ENCODE measurements at regions not wholly inside any gene's neighbourhood (a gene's known extent, or its start where the extent isn't known, plus 50 kb on each side); places are given as distances from the start of the nearest gene placed in this dataset.
"Not testable (repeated sequence)": the region's sequence is repeated elsewhere in the genome, so short reads cannot be mapped to it uniquely, and the experiment has no call there.

DNA sequence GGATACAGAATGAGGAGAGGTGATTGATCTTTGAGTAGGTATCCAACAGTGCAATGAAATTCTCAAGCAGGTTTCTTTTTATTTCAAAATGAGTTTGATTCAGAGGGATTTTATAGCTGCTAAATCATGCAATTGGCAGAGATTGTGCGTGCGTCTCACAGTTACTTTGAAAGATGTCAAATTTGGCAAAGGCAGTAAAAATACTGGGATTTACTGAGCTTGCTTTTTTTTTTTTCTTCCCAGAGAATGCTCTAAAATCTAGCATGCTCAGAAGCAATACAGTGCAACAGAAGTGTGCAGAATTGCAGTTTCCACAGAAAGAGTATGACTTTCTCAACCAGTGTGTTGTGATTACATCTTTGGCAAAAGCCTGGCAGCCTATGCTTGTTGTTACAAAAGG lies 410.7 kb upstream of the GOT2 start:
- FAIRE-seq, result no peak
- no peak for DNase-seq (ENCODE audit: insufficient read length)
- no peak for TF ChIP-seq POLR2AphosphoS5 (IDR thresholded peaks at IDR 0.05; ENCODE audit: low read depth, low read length)
- TF ChIP-seq POLR2A (IDR thresholded peaks at IDR 0.05; ENCODE audit: low read depth, low read length), result no peak
- TF ChIP-seq TAF1 (IDR thresholded peaks at IDR 0.05; ENCODE audit: borderline replicate concordance, low read depth, low read length), result no peak

DNA sequence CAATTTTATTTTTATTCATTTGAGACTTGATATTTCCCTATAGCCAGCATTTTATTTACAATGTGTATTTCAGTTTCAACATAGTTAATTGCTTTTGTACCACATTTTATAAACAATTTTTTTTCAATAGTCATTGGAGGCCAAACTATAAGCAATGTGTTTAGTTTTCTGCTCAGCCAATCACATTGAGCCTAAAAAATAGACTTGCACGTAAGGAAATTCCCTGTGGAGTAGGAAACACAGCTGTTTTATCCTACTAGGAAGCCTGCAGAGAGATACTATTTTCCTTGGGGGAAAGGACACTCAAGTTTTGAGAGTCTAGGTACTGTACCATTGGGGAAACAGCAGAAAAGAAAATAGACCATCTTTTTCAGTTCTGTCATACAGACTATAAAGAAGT lies 410.2 kb upstream of the GOT2 start:
- FAIRE-seq (no peak), DNase-seq (ENCODE audit: insufficient read length) (no peak)
- TF ChIP-seq POLR2A (IDR thresholded peaks at IDR 0.05; ENCODE audit: low read depth, low read length) (no peak), POLR2AphosphoS5 (IDR thresholded peaks at IDR 0.05; ENCODE audit: low read depth, low read length) (no peak), TAF1 (IDR thresholded peaks at IDR 0.05; ENCODE audit: borderline replicate concordance, low read depth, low read length) (no peak)

DNA sequence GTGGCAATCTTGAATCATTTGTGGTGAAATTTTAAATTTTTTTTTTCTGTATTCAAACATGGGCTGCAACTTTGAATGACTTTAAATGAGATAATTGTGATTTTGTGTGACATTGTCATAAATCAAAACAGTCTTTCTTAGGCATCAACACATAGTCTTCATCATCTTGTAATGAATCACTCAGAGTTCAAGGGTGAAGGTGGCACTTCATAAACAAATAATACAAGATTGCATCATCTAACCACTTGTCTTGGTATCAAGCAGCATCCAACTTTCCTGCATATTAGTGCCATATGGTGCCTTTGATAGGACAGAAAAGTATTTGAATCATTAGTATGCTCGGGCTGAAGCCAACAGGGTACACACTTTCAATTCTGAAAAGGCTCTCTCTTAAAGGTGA lies 392.4 kb upstream of the GOT2 start:
- DNase-seq (ENCODE audit: insufficient read length) (no peak), FAIRE-seq (no peak)
- TF ChIP-seq TAF1 (IDR thresholded peaks at IDR 0.05; ENCODE audit: borderline replicate concordance, low read depth, low read length) (no peak), POLR2A (IDR thresholded peaks at IDR 0.05; ENCODE audit: low read depth, low read length) (no peak), POLR2AphosphoS5 (IDR thresholded peaks at IDR 0.05; ENCODE audit: low read depth, low read length) (no peak)

DNA sequence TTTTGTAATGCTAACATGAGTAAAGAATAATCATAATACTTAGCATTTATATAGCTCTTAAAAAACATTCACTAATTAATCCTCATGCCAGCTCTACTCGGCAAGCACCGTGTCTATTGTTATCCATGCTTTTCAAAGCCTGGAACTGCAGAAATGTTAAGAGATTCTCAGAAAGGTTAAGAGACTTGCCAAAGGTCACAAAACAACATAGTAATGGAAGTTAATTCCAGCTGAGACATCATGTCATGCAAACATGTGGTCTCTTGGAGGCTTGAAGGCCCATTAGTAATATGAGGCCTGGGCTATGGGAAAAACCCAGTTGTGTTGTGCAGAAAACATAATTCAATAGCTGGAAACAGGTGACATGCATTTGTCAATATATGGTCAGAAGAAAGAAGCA lies 389.9 kb upstream of the GOT2 start:
- no peak for TF ChIP-seq POLR2A (IDR thresholded peaks at IDR 0.05; ENCODE audit: low read depth, low read length)
- FAIRE-seq (no peak), DNase-seq (ENCODE audit: insufficient read length) (no peak)

GRCh38 chr16:59123479-59123878 lies 389.4 kb upstream of the GOT2 start:
- DNase-seq (ENCODE audit: insufficient read length) (no peak), FAIRE-seq (no peak)

GRCh38 chr16:59122262-59122537 lies 388.1 kb upstream of the GOT2 start:
- FAIRE-seq, result no peak
- TF ChIP-seq POLR2AphosphoS5 (IDR thresholded peaks at IDR 0.05; ENCODE audit: low read depth, low read length), result no peak
- TF ChIP-seq TAF1 (IDR thresholded peaks at IDR 0.05; ENCODE audit: borderline replicate concordance, low read depth, low read length), result no peak
- no peak for TF ChIP-seq POLR2A (IDR thresholded peaks at IDR 0.05; ENCODE audit: low read depth, low read length)
- DNase-seq (ENCODE audit: insufficient read length), result no peak

More at GRCh38 chr16:59123479-59123878, 389.4 kb upstream of the GOT2 start:
- TF ChIP-seq TAF1 (IDR thresholded peaks at IDR 0.05; ENCODE audit: borderline replicate concordance, low read depth, low read length) (no peak), POLR2AphosphoS5 (IDR thresholded peaks at IDR 0.05; ENCODE audit: low read depth, low read length) (no peak), POLR2A (IDR thresholded peaks at IDR 0.05; ENCODE audit: low read depth, low read length) (no peak)

GRCh38 chr16:59121411-59122261 lies 387.5 kb upstream of the GOT2 start:
- FAIRE-seq (no peak), DNase-seq (ENCODE audit: insufficient read length) (no peak)
- TF ChIP-seq POLR2AphosphoS5 (IDR thresholded peaks at IDR 0.05; ENCODE audit: low read depth, low read length) (no peak), TAF1 (IDR thresholded peaks at IDR 0.05; ENCODE audit: borderline replicate concordance, low read depth, low read length) (no peak), POLR2A (IDR thresholded peaks at IDR 0.05; ENCODE audit: low read depth, low read length) (no peak)

DNA sequence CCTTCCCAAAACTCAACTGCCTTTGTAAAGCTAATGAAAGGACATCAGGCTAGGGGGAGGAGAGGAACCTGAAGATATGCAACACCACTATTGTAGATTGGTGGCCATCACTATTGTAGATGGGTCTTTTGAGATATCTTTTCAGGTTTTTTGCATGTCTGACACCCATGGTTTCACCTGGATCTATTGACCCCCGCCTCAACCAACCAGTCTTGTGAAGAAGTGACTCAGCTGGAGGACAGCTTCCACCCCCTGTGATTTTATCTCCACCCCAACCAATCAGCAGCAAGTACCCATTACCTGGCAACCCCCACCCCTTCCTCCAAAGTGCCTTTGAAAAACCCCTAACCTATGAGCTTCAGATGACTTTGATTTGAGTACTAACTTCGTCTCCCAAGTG lies 382.6 kb upstream of the GOT2 start:
- FAIRE-seq (no peak), DNase-seq (ENCODE audit: insufficient read length) (no peak)
- TF ChIP-seq POLR2AphosphoS5 (IDR thresholded peaks at IDR 0.05; ENCODE audit: low read depth, low read length), result no peak
- no peak for TF ChIP-seq TAF1 (IDR thresholded peaks at IDR 0.05; ENCODE audit: borderline replicate concordance, low read depth, low read length)
- TF ChIP-seq POLR2A (IDR thresholded peaks at IDR 0.05; ENCODE audit: low read depth, low read length), result no peak

DNA sequence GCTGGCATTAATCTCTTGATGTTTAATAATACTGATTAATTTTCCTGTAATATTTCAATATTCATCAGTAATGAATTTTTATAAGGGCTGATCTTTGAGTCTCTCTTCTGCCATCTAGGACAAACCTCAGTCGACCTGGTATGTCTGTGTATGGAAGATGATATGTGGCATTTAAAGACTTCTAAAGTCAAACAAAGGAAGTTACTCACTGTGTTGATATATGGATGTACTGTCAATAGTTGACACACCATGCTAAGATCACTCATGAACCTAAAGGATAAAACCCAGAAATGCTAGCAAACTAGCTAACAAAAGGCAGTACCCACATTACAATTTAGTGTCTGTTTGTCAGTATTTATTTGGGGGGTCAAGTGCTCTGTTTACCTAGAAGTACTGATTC lies 380.7 kb upstream of the GOT2 start:
- TF ChIP-seq POLR2AphosphoS5 (IDR thresholded peaks at IDR 0.05; ENCODE audit: low read depth, low read length) (no peak), TAF1 (IDR thresholded peaks at IDR 0.05; ENCODE audit: borderline replicate concordance, low read depth, low read length) (no peak), POLR2A (IDR thresholded peaks at IDR 0.05; ENCODE audit: low read depth, low read length) (no peak)
- DNase-seq (ENCODE audit: insufficient read length) (no peak), FAIRE-seq (no peak)

GRCh38 chr16:59113004-59113670 lies 379.0 kb upstream of the GOT2 start:
- no peak for TF ChIP-seq POLR2AphosphoS5 (IDR thresholded peaks at IDR 0.05; ENCODE audit: low read depth, low read length)
- no peak for TF ChIP-seq POLR2A (IDR thresholded peaks at IDR 0.05; ENCODE audit: low read depth, low read length)
- TF ChIP-seq TAF1 (IDR thresholded peaks at IDR 0.05; ENCODE audit: borderline replicate concordance, low read depth, low read length), result no peak
- DNase-seq (ENCODE audit: insufficient read length) (no peak), FAIRE-seq (no peak)

DNA sequence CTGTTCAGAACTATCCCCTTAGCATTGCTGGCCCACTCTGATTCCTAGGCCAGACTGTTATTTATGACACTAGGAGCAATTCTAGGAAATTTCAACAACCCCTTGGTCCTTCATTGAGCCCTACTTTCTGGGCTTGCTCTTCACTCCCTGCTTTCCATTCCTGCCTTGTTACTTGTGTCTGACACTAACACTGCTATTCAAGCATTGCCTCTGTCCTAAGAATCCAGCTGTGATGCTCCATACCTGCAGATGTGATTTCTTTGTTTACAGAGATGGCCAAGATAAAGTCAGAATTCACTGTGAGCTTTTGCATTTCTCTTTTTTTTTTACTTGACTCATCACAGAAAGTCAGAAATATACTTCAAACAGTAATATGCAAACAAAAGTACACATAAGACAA lies 377.2 kb upstream of the GOT2 start:
- FAIRE-seq (no peak), DNase-seq (ENCODE audit: insufficient read length) (no peak)
- TF ChIP-seq POLR2A (IDR thresholded peaks at IDR 0.05; ENCODE audit: low read depth, low read length), result no peak

GRCh38 chr16:59108374-59108773 lies 374.3 kb upstream of the GOT2 start:
- TF ChIP-seq TAF1 (IDR thresholded peaks at IDR 0.05; ENCODE audit: borderline replicate concordance, low read depth, low read length), result no peak
- TF ChIP-seq POLR2A (IDR thresholded peaks at IDR 0.05; ENCODE audit: low read depth, low read length), result no peak
- no peak for TF ChIP-seq POLR2AphosphoS5 (IDR thresholded peaks at IDR 0.05; ENCODE audit: low read depth, low read length)
- no peak for DNase-seq (ENCODE audit: insufficient read length)
- no peak for FAIRE-seq

DNA sequence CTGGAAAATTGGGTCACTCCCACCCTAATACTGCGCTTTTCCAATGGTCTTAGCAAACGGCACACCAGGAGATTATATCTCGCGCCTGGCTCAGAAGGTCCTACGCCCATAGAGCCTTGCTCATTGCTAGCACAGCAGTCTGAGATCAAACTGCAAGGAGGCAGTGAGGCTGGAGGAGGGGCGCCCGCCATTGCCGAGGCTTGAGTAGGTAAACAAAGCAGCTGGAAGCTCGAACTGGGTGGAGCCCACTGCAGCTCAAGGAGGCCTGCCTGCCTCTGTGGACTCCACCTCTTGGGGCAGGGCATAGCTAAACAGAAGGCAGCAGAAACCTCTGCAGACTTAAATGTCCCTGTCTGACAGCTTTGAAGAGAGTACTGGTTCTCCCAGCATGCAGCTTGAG lies 362.6 kb upstream of the GOT2 start:
- FAIRE-seq; DNase-seq (ENCODE audit: insufficient read length): not testable (repeated sequence)

All from GM12892 (cell line).